Astrocyte (in vitro differentiated cells and primary cell): ENCODE measurements at regions not wholly inside any gene's neighbourhood (a gene's known extent, or its start where the extent isn't known, plus 50 kb on each side); places are given as distances from the start of the nearest gene placed in this dataset.

Experiments used
- DNase-seq: peaks from one replicate; pipeline ENCODE4 v3.0.0-alpha.2; 2010; ENCODE audit warnings: low read depth
- FAIRE-seq: peaks from 2 replicates; lab custom pipeline; 2011; peaks lifted over from hg19 to GRCh38; lab: Jason Lieb, UNC
- H2AFZ ChIP-seq: 2 replicates; pipeline ENCODE4 v1.6.0; 2012; ENCODE audit warnings: low read depth, low read length, inconsistent platforms
- H3K27ac ChIP-seq: 2 replicates; pipeline ENCODE4 v1.5.1; 2011; ENCODE audit warnings: low read depth, low read length, inconsistent platforms
- H3K27me3 ChIP-seq: 2 replicates; pipeline ENCODE4 v1.6.0; 2011; ENCODE audit warnings: low read length, inconsistent platforms; ENCODE audit not compliant: insufficient read depth
- H3K36me3 ChIP-seq: 2 replicates; pipeline ENCODE4 v1.5.1; 2011; ENCODE audit warnings: low read length, inconsistent platforms; ENCODE audit not compliant: insufficient read depth
- H3K4me1 ChIP-seq: 2 replicates; pipeline ENCODE4 v1.5.1; 2011; ENCODE audit warnings: low read length, inconsistent platforms; ENCODE audit not compliant: insufficient read depth
- H3K4me2 ChIP-seq: 2 replicates; pipeline ENCODE4 v1.6.0; 2012; ENCODE audit warnings: low read length, inconsistent platforms
- H3K4me3 ChIP-seq: 2 replicates; pipeline ENCODE4 v1.5.1; 2011; ENCODE audit warnings: low read depth, mild to moderate bottlenecking, low read length, inconsistent platforms; ENCODE audit not compliant: insufficient read depth
- H3K79me2 ChIP-seq: 2 replicates; pipeline ENCODE4 v1.6.0; 2012; ENCODE audit warnings: mild to moderate bottlenecking, low read length, inconsistent platforms; ENCODE audit not compliant: insufficient read depth
- H3K9ac ChIP-seq: 2 replicates; pipeline ENCODE4 v1.6.0; 2012; ENCODE audit warnings: mild to moderate bottlenecking, low read length, inconsistent platforms
- H3K9me3 ChIP-seq: 2 replicates; pipeline ENCODE4 v1.5.1; 2012; ENCODE audit warnings: low read depth, mild to moderate bottlenecking, low read length, inconsistent platforms; ENCODE audit not compliant: insufficient read depth
- H4K20me1 ChIP-seq: 2 replicates; pipeline ENCODE4 v1.6.0; 2012; ENCODE audit warnings: low read length, inconsistent platforms; ENCODE audit not compliant: insufficient read depth
- H3K27ac Mint-ChIP-seq: one replicate; pipeline ENCODE4 v1.8.0; 2021; ENCODE audit warnings: mild to moderate bottlenecking, mixed read lengths; ENCODE audit not compliant: unreplicated experiment
- H3K27me3 Mint-ChIP-seq: one replicate; pipeline ENCODE4 v1.8.0; 2021; ENCODE audit warnings: low read depth, mixed read lengths; ENCODE audit not compliant: unreplicated experiment
- H3K36me3 Mint-ChIP-seq: one replicate; pipeline ENCODE4 v1.8.0; 2021; ENCODE audit warnings: low read depth, mixed read lengths; ENCODE audit not compliant: unreplicated experiment
- H3K4me1 Mint-ChIP-seq: one replicate; pipeline ENCODE4 v1.8.0; 2021; ENCODE audit warnings: low read depth, mixed read lengths; ENCODE audit not compliant: unreplicated experiment
- H3K4me3 Mint-ChIP-seq: one replicate; pipeline ENCODE4 v1.8.0; 2021; ENCODE audit warnings: mild to moderate bottlenecking, moderate library complexity, mixed read lengths; ENCODE audit not compliant: unreplicated experiment
- H3K9me3 Mint-ChIP-seq: one replicate; pipeline ENCODE4 v1.8.0; 2021; ENCODE audit warnings: mild to moderate bottlenecking, mixed read lengths; ENCODE audit not compliant: unreplicated experiment
- EZH2 ChIP-seq: IDR thresholded peaks from 2 replicates; pipeline ENCODE4 v1.6.1; 2012; ENCODE audit warnings: mild to moderate bottlenecking, low read length, inconsistent platforms; ENCODE audit not compliant: insufficient read depth
- TF ChIP-seq, protein P1 (sequence below): IDR thresholded peaks from 2 replicates; pipeline ENCODE4 v1.5.1; 2011; ENCODE audit warnings: low read depth, mild to moderate bottlenecking, inconsistent platforms, low read length, moderate library complexity; ENCODE audit not compliant: insufficient read depth

DNA sequence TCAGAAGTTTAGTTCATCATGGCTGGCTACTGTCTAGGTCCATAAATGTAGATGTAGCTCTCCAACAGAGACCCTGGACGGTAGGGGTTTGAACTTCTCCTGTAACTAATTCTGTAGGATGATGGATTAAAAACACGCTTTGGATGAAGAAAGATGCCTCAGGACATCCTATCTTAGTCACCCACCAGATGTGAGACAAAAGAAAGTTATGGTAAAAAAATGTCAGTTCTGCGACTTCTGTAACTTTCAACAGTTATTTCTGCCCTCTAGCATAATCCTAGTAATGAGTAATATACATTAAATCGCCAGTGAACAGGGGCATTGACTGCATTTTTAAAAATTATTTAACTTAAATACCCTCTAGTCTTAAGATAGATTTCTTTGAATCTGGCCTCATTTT lies 210.1 kb upstream of the LRATD1 start:
- TF ChIP-seq, protein P1, sequence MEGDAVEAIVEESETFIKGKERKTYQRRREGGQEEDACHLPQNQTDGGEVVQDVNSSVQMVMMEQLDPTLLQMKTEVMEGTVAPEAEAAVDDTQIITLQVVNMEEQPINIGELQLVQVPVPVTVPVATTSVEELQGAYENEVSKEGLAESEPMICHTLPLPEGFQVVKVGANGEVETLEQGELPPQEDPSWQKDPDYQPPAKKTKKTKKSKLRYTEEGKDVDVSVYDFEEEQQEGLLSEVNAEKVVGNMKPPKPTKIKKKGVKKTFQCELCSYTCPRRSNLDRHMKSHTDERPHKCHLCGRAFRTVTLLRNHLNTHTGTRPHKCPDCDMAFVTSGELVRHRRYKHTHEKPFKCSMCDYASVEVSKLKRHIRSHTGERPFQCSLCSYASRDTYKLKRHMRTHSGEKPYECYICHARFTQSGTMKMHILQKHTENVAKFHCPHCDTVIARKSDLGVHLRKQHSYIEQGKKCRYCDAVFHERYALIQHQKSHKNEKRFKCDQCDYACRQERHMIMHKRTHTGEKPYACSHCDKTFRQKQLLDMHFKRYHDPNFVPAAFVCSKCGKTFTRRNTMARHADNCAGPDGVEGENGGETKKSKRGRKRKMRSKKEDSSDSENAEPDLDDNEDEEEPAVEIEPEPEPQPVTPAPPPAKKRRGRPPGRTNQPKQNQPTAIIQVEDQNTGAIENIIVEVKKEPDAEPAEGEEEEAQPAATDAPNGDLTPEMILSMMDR, result no peak
- TF ChIP-seq EZH2, result no peak
- no peak overlapping the region for H3K4me2 ChIP-seq
- no peak overlapping the region for H3K4me3 Mint-ChIP-seq
- no peak overlapping the region for H3K4me3 ChIP-seq
- H2AFZ ChIP-seq, result no peak overlapping the region
- no peaks in the 10 kb centered on the region for H3K79me2 ChIP-seq
- H3K27ac ChIP-seq, result no peak overlapping the region
- no peaks in the 10 kb centered on the region for H3K9me3 Mint-ChIP-seq
- peaks cover 3% of the 10 kb centered on the region for H3K4me1 ChIP-seq
- no peaks in the 10 kb centered on the region for H3K27me3 Mint-ChIP-seq
- no peaks in the 10 kb centered on the region for H3K9me3 ChIP-seq
- no peak overlapping the region for H3K27ac Mint-ChIP-seq
- H3K4me1 Mint-ChIP-seq, result peaks cover 37% of the 10 kb centered on the region
- no peaks in the 10 kb centered on the region for H4K20me1 ChIP-seq
- H3K36me3 ChIP-seq, result no peaks in the 10 kb centered on the region
- no peaks in the 10 kb centered on the region for H3K36me3 Mint-ChIP-seq
- H3K27me3 ChIP-seq, result no peaks in the 10 kb centered on the region
- DNase-seq (no peak), FAIRE-seq (no peak)
- H3K9ac ChIP-seq, result no peak overlapping the region

DNA sequence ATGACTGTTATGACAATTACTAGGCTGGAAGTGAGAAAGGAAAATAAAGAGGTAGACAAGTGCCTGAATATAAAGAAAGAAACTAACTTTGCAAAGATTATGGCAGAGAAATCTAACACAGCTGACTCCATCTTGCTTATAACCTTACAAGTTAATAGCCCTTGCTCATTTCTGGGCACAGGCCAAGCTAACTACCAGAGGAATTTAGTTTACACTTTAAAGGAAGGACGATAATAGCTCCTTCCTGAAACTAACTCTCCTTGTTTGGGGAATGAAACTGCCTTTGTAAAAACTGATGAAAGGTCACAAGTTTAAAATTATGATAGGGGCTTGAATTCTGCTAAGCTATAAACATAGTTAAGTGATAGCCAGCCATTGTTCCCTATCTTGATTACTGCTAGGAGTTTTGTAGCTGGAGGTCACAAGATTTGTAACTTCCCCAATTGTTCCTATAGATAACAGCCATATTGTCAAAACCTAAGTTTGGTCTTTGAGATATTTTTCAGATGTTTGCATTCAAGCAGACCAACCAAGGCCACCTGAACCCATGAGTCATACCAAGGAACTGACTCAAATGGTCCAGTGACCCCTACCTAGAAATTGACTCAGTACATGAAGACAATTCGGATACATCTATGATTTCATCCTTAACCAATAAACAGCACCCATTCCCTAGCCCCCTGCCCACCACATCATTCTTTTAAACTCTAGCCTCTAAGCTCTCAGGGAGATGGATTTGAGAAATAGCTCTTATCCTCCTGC lies 209.2 kb upstream of the LRATD1 start:
- Histone ChIP-seq H3K9ac (no peak overlapping the region), H2AFZ (no peak overlapping the region), H3K4me2 (no peak overlapping the region), H3K27ac (no peak overlapping the region), H3K4me1 (peaks cover 3% of the 10 kb centered on the region), H3K79me2 (no peaks in the 10 kb centered on the region), H4K20me1 (no peaks in the 10 kb centered on the region), H3K4me3 (no peak overlapping the region), H3K9me3 (no peaks in the 10 kb centered on the region), H3K36me3 (no peaks in the 10 kb centered on the region), H3K27me3 (no peaks in the 10 kb centered on the region)
- Mint-ChIP-seq H3K9me3 (no peaks in the 10 kb centered on the region), H3K36me3 (no peaks in the 10 kb centered on the region), H3K4me3 (no peak overlapping the region), H3K27me3 (no peaks in the 10 kb centered on the region), H3K27ac (no peak overlapping the region), H3K4me1 (peaks cover 32% of the 10 kb centered on the region)
- FAIRE-seq (no peak), DNase-seq (no peak)
- TF ChIP-seq, protein P1, result no peak
- TF ChIP-seq EZH2, result no peak
